ENCODE measurements at regions not wholly inside any gene's neighbourhood (a gene's known extent, or its start where the extent isn't known, plus 50 kb on each side); places are given as distances from the start of the nearest gene placed in this dataset.
"Not testable (repeated sequence)": the region's sequence is repeated elsewhere in the genome, so short reads cannot be mapped to it uniquely, and the experiment has no call there.

DNA sequence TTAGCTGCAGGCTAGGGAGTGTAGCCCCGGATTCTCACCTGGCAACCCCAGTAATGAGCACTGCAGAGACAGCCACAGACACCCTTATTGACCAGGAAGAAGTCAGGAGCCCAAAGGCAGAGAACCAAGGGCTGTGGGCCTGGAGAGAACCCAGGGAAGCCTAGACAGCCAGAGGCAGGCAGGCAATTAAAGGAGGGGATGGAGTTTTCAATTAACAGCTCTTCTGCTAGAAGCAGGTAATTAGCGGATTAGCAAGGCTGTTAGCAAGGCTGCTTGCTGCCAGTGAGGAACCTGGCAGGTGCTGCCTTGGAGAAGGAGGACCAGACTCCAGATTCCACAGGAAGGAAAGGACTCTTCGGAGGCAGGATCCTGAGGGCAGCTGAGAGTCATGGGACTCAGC is 176.1 kb downstream of the TRIM43 start:
- DNase-seq, result not testable (repeated sequence)

- DNase-seq, result not testable (repeated sequence)
These were observed 177.5 kb downstream of the TRIM43 start for GRCh38 chr2:95769256-95769655.

- not testable (repeated sequence) for DNase-seq
These were observed 178.9 kb downstream of the TRIM43 start for GRCh38 chr2:95770726-95771125.

DNA sequence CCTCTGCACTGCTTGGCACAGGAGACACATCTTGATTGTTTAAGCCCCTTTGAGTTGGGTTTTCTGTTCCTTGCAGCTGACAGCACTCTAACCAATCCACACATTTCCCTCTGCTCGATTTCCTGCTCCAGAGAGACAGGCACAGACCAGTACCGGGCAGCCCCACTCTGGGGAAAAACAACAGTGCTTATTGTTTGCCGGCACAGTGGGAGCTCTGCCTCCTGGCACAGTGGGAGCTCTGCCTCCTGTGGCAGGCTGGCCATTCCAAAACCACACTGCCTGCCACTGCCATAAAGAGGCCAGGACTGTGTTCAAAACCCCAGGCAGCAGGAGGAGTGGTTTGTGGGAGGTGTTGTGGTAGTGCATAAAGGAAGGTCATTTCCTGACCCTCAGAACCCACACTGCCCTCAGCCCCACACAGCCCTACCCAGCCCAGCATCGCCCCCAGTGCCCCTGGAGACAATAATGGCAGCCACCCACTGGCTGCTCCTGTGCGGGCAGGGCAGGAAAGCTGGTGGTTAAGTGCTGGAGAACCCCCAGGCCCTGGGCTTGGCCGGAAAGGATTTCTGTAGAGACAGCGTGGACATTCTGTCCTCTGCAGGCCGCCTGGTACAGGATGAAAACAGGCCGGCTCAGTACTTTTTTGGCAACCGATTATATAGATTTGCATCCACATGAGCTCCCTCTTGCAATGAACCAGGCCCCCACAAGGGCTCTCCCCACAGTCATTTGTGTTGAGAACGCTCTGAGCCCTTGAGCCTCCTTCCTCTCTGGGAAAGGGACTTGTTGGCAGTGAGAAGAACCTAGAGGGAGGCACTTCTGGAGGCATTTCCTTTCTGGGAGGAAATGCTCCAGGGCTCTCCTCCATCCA is 182.8 kb downstream of the TRIM43 start:
- not testable (repeated sequence) for DNase-seq

DNA sequence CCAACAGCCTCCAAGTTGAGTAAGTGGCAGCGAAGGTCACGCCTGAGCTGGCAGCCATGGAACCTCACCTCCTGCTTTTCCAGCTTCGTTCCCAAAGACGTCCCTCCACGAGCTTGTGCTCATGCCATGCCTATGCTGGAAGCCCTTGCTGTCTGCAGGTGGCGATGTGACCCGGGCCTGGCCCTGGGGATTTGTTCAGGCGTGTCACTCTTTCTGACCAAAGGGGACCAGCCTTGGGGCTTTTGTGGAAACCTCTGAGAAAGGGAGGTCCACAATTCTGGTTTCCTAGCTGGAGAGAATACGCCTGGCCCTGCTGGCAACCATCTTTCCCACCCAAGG is 183.4 kb downstream of the TRIM43 start:
- DNase-seq, result not testable (repeated sequence)
